ENCODE measurements at regions not wholly inside any gene's neighbourhood (a gene's known extent, or its start where the extent isn't known, plus 50 kb on each side); places are given as distances from the start of the nearest gene placed in this dataset.
A peak's percentile ranks its signal among the peaks of the same experiment; 100 is the strongest.

- H3K36me3 Mint-ChIP-seq (ENCODE audit: low read depth): no peaks in the 10 kb centered on the region
- H3K9me3 Mint-ChIP-seq (ENCODE audit: low read depth): peaks cover 6% of the 10 kb centered on the region
- peaks cover 63% of the 10 kb centered on the region for H3K4me1 Mint-ChIP-seq (ENCODE audit: low read depth)
- TF ChIP-seq, protein P1, sequence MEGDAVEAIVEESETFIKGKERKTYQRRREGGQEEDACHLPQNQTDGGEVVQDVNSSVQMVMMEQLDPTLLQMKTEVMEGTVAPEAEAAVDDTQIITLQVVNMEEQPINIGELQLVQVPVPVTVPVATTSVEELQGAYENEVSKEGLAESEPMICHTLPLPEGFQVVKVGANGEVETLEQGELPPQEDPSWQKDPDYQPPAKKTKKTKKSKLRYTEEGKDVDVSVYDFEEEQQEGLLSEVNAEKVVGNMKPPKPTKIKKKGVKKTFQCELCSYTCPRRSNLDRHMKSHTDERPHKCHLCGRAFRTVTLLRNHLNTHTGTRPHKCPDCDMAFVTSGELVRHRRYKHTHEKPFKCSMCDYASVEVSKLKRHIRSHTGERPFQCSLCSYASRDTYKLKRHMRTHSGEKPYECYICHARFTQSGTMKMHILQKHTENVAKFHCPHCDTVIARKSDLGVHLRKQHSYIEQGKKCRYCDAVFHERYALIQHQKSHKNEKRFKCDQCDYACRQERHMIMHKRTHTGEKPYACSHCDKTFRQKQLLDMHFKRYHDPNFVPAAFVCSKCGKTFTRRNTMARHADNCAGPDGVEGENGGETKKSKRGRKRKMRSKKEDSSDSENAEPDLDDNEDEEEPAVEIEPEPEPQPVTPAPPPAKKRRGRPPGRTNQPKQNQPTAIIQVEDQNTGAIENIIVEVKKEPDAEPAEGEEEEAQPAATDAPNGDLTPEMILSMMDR (IDR thresholded peaks at IDR 0.05): no peak
- H3K27ac Mint-ChIP-seq (ENCODE audit: unreplicated experiment): no peak overlapping the region
- H3K27me3 Mint-ChIP-seq (ENCODE audit: low read depth): no peaks in the 10 kb centered on the region
- no peak for DNase-seq (ENCODE audit: low spot score)
- no peak overlapping the region for H3K4me3 Mint-ChIP-seq (ENCODE audit: unreplicated experiment)
Measured at GRCh38 chr3:150256318-150256717, 151.8 kb upstream of the TSC22D2 start.

DNA sequence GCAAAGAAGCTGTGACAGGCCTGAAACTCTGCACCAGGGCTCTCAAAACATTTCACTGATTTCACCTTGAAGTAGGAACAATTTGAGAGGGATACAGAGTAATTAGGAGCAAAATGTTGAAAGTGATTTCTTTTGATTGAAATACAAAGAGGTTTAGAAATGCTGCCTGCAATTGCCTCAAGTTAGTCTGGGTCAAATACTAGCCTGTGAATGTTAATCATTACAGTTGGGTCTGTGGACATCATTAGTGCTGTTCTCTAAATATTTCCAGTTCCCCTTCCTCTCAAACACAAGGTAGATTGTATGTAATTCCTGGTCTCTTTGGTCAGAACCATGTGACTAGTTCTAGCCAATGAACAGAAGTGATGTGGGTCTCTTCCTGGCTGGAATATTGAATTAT is 152.3 kb upstream of the TSC22D2 start:
- TF ChIP-seq, protein P1 (IDR thresholded peaks at IDR 0.05): no peak
- peaks cover 65% of the 10 kb centered on the region for H3K4me1 Mint-ChIP-seq (ENCODE audit: low read depth)
- peaks cover 6% of the 10 kb centered on the region for H3K9me3 Mint-ChIP-seq (ENCODE audit: low read depth)
- DNase-seq (ENCODE audit: low spot score): no peak
- no peaks in the 10 kb centered on the region for H3K36me3 Mint-ChIP-seq (ENCODE audit: low read depth)
- no peak overlapping the region for H3K4me3 Mint-ChIP-seq (ENCODE audit: unreplicated experiment)
- H3K27ac Mint-ChIP-seq (ENCODE audit: unreplicated experiment): no peak overlapping the region
- H3K27me3 Mint-ChIP-seq (ENCODE audit: low read depth): no peaks in the 10 kb centered on the region

GRCh38 chr3:150255413-150255812 is 152.7 kb upstream of the TSC22D2 start:
- TF ChIP-seq, protein P1 (IDR thresholded peaks at IDR 0.05): no peak
- H3K9me3 Mint-ChIP-seq (ENCODE audit: low read depth): peaks cover 6% of the 10 kb centered on the region
- H3K27me3 Mint-ChIP-seq (ENCODE audit: low read depth): no peaks in the 10 kb centered on the region
- H3K36me3 Mint-ChIP-seq (ENCODE audit: low read depth): no peaks in the 10 kb centered on the region
- no peak overlapping the region for H3K4me3 Mint-ChIP-seq (ENCODE audit: unreplicated experiment)
- DNase-seq (ENCODE audit: low spot score): no peak
- peaks cover 67% of the 10 kb centered on the region for H3K4me1 Mint-ChIP-seq (ENCODE audit: low read depth)
- no peak overlapping the region for H3K27ac Mint-ChIP-seq (ENCODE audit: unreplicated experiment)

DNA sequence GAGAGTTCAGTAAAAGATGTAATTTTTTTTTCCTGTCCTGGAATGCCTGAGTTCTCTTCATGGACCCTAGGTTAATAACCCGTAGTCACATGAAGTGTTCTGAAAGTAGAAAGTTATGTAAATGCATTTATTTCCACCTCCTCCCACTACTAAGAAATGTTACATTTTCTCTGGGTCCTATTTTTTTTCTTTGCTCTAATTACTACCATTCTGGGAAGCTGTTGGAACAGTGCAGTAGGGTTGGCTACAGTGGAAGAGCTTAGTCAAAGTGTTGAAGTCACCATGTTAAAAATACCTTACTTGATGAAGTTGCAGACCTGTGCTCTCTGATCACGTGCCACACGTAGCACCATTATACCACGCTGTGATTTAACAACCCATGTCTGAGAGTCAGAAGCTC is 153.8 kb upstream of the TSC22D2 start:
- H3K27ac Mint-ChIP-seq (ENCODE audit: unreplicated experiment): peak overlapping the region; percentile 62
- H3K4me1 Mint-ChIP-seq (ENCODE audit: low read depth): peaks cover 74% of the 10 kb centered on the region
- peaks cover 4% of the 10 kb centered on the region for H3K9me3 Mint-ChIP-seq (ENCODE audit: low read depth)
- no peaks in the 10 kb centered on the region for H3K36me3 Mint-ChIP-seq (ENCODE audit: low read depth)
- TF ChIP-seq, protein P1 (IDR thresholded peaks at IDR 0.05): no peak
- H3K27me3 Mint-ChIP-seq (ENCODE audit: low read depth): no peaks in the 10 kb centered on the region
- no peak for DNase-seq (ENCODE audit: low spot score)
- no peak overlapping the region for H3K4me3 Mint-ChIP-seq (ENCODE audit: unreplicated experiment)

DNA sequence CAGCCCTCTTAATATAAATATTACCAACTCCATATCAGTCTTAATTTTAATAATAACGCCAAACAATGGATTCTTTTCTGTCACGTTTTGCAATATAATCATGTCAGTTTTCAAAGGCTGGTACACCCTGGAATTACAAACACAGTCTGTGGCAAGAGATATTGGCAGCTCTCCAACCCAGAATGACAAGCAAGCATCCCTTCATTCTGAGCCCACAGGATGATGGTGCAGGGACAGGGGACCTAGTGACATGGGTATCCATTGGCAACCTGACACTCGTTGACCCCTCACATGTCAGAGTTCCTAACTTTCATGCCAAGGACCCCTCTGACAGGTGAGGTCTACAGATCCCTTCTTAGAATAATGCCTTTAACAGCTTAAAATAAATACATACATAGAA is 154.5 kb upstream of the TSC22D2 start:
- no peaks in the 10 kb centered on the region for H3K36me3 Mint-ChIP-seq (ENCODE audit: low read depth)
- H3K4me3 Mint-ChIP-seq (ENCODE audit: unreplicated experiment): no peak overlapping the region
- DNase-seq (ENCODE audit: low spot score): no peak
- H3K27me3 Mint-ChIP-seq (ENCODE audit: low read depth): no peaks in the 10 kb centered on the region
- TF ChIP-seq, protein P1 (IDR thresholded peaks at IDR 0.05): no peak
- H3K27ac Mint-ChIP-seq (ENCODE audit: unreplicated experiment): peak overlapping the region; percentile 29
- H3K4me1 Mint-ChIP-seq (ENCODE audit: low read depth): peaks cover 81% of the 10 kb centered on the region
- peaks cover 3% of the 10 kb centered on the region for H3K9me3 Mint-ChIP-seq (ENCODE audit: low read depth)

Data from chondrocyte (in vitro differentiated cells).